HFFc6 (cell line): ENCODE measurements at regions not wholly inside any gene's neighbourhood (a gene's known extent, or its start where the extent isn't known, plus 50 kb on each side); places are given as distances from the start of the nearest gene placed in this dataset.

Experiments
- DNase-seq: peaks from one replicate; pipeline ENCODE4 v3.0.0-alpha.2; 2018
- H3K27ac Mint-ChIP-seq: 2 replicates; pipeline ENCODE4 v1.8.0; 2020; ENCODE audit warnings: mild to moderate bottlenecking, mixed read lengths
- H3K27me3 Mint-ChIP-seq: 2 replicates; pipeline ENCODE4 v1.8.0; 2021; ENCODE audit warnings: mild to moderate bottlenecking, moderate library complexity, mixed read lengths; ENCODE audit not compliant: insufficient read depth
- H3K36me3 Mint-ChIP-seq: 2 replicates; pipeline ENCODE4 v1.8.0; 2021; ENCODE audit warnings: low read depth, mixed read lengths
- H3K4me1 Mint-ChIP-seq: 2 replicates; pipeline ENCODE4 v1.8.0; 2020; ENCODE audit warnings: low read depth, mixed read lengths
- H3K4me3 Mint-ChIP-seq: 2 replicates; pipeline ENCODE4 v1.8.0; 2020; ENCODE audit warnings: mild to moderate bottlenecking, moderate library complexity, mixed read lengths
- H3K9me3 Mint-ChIP-seq: 2 replicates; pipeline ENCODE4 v1.8.0; 2020; ENCODE audit warnings: mild to moderate bottlenecking, mixed read lengths
- TF ChIP-seq, protein P1 (sequence below): fragments of 200-600 bp; sonication (generic); IDR thresholded peaks from 2 replicates; pipeline ENCODE4 v1.5.0; 2021; ENCODE audit warnings: antibody characterized with exemption, mild to moderate bottlenecking

GRCh38 chr5:154583671-154584177 lies 105.7 kb upstream of the HAND1 start:
- TF ChIP-seq, protein P1, sequence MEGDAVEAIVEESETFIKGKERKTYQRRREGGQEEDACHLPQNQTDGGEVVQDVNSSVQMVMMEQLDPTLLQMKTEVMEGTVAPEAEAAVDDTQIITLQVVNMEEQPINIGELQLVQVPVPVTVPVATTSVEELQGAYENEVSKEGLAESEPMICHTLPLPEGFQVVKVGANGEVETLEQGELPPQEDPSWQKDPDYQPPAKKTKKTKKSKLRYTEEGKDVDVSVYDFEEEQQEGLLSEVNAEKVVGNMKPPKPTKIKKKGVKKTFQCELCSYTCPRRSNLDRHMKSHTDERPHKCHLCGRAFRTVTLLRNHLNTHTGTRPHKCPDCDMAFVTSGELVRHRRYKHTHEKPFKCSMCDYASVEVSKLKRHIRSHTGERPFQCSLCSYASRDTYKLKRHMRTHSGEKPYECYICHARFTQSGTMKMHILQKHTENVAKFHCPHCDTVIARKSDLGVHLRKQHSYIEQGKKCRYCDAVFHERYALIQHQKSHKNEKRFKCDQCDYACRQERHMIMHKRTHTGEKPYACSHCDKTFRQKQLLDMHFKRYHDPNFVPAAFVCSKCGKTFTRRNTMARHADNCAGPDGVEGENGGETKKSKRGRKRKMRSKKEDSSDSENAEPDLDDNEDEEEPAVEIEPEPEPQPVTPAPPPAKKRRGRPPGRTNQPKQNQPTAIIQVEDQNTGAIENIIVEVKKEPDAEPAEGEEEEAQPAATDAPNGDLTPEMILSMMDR: no peak
- H3K27me3 Mint-ChIP-seq: peaks cover 28% of the 10 kb centered on the region
- H3K4me1 Mint-ChIP-seq: no peaks in the 10 kb centered on the region
- no peak for DNase-seq
- H3K4me3 Mint-ChIP-seq: no peak overlapping the region
- no peaks in the 10 kb centered on the region for H3K9me3 Mint-ChIP-seq
- H3K27ac Mint-ChIP-seq: no peak overlapping the region
- no peaks in the 10 kb centered on the region for H3K36me3 Mint-ChIP-seq

DNA sequence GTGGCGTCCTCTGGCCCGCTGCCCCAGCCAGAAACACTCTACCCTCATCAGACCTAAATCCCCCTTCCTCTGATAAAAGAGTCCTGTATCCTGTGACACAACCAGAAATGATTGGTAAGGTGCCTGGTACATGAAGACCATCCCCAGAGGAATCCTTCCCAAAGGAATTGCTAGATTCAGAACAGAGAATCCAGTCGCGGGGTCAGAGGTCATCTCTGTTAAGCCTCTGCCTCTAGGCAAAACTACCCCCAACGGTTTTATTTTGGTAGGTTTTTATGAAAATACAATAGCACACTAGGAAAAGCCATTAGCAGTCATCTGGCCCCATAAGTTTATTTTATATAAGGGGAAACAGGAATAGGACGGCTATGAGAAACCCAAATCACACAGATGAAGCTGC lies 102.4 kb upstream of the HAND1 start:
- no peaks in the 10 kb centered on the region for H3K9me3 Mint-ChIP-seq
- no peaks in the 10 kb centered on the region for H3K4me1 Mint-ChIP-seq
- H3K27me3 Mint-ChIP-seq: peaks cover 31% of the 10 kb centered on the region
- DNase-seq: no peak
- TF ChIP-seq, protein P1: no peak
- H3K27ac Mint-ChIP-seq: no peak overlapping the region
- no peak overlapping the region for H3K4me3 Mint-ChIP-seq
- H3K36me3 Mint-ChIP-seq: no peaks in the 10 kb centered on the region

- Mint-ChIP-seq H3K9me3 (no peaks in the 10 kb centered on the region), H3K4me1 (no peaks in the 10 kb centered on the region), H3K36me3 (no peaks in the 10 kb centered on the region), H3K27ac (no peak overlapping the region), H3K27me3 (peaks cover 41% of the 10 kb centered on the region), H3K4me3 (no peak overlapping the region)
- DNase-seq: no peak
- TF ChIP-seq, protein P1: no peak
Observed at GRCh38 chr5:154577416-154577815, 99.4 kb upstream of the HAND1 start.

- no peaks in the 10 kb centered on the region for H3K9me3 Mint-ChIP-seq
- peaks cover 42% of the 10 kb centered on the region for H3K27me3 Mint-ChIP-seq
- no peaks in the 10 kb centered on the region for H3K36me3 Mint-ChIP-seq
- H3K4me3 Mint-ChIP-seq: no peak overlapping the region
- TF ChIP-seq, protein P1: no peak
- no peaks in the 10 kb centered on the region for H3K4me1 Mint-ChIP-seq
- no peak overlapping the region for H3K27ac Mint-ChIP-seq
- DNase-seq: no peak
Observed at GRCh38 chr5:154576429-154576806, 98.4 kb upstream of the HAND1 start.

- no peak for DNase-seq
- Mint-ChIP-seq H3K4me3 (no peak overlapping the region), H3K36me3 (no peaks in the 10 kb centered on the region), H3K4me1 (no peaks in the 10 kb centered on the region), H3K9me3 (no peaks in the 10 kb centered on the region), H3K27me3 (peaks cover 42% of the 10 kb centered on the region), H3K27ac (no peak overlapping the region)
- TF ChIP-seq, protein P1: no peak
Observed at GRCh38 chr5:154575546-154576428, 97.8 kb upstream of the HAND1 start.
